ENCODE measurements at regions not wholly inside any gene's neighbourhood (a gene's known extent, or its start where the extent isn't known, plus 50 kb on each side); places are given as distances from the start of the nearest gene placed in this dataset.

- H3K4me3 ChIP-seq (ENCODE audit: low read length in 2 of 2): no peak overlapping the region
- intact Hi-C loops (cut with micrococcal nuclease): no loop called here
- Mint-ChIP-seq H3K27ac (no peak overlapping the region), H3K4me1 (peaks cover 0 to 4% (median 0%) of the 10 kb centered on the region in 4 donors), H3K36me3 (no peaks in the 10 kb centered on the region), H3K9me3 (peaks cover 0 to 10% (median 6%) of the 10 kb centered on the region in 8 donors), H3K4me3 (no peak overlapping the region), H3K27me3 (no peaks in the 10 kb centered on the region)
- ChIA-PET CTCF (ENCODE audit: partially characterized antibody) (no interaction called here), POLR2A (ENCODE audit: partially characterized antibody) (no interaction called here)
- no peaks in the 10 kb centered on the region for H3K36me3 ChIP-seq (ENCODE audit: insufficient read depth, low read length)
- no peaks in the 10 kb centered on the region for H3K4me1 ChIP-seq (ENCODE audit: insufficient read depth, low read length)
- H3K9me3 ChIP-seq (ENCODE audit: control insufficient read depth in 1 of 2, low read length in 2 of 2): no peaks in the 10 kb centered on the region
- DNase-seq: no peak
- H3K27me3 ChIP-seq (ENCODE audit: insufficient read depth, low read length): no peaks in the 10 kb centered on the region
- no peak overlapping the region for H3K27ac ChIP-seq (ENCODE audit: low read depth, low read length)
Measured at GRCh38 chr3:148335612-148336011, 362.1 kb upstream of the AGTR1 start.

GRCh38 chr3:148343416-148343815 is 354.3 kb upstream of the AGTR1 start:
- Mint-ChIP-seq H3K9me3 (peaks cover 0 to 8% (median 4%) of the 10 kb centered on the region in 8 donors), H3K4me1 (no peaks in the 10 kb centered on the region), H3K4me3 (no peak overlapping the region), H3K27ac (no peak overlapping the region), H3K36me3 (no peaks in the 10 kb centered on the region), H3K27me3 (no peaks in the 10 kb centered on the region)
- intact Hi-C loops (cut with micrococcal nuclease): no loop called here
- no peak overlapping the region for H3K27ac ChIP-seq (ENCODE audit: low read depth, low read length)
- H3K4me1 ChIP-seq (ENCODE audit: insufficient read depth, low read length): no peaks in the 10 kb centered on the region
- DNase-seq: no peak
- ChIA-PET POLR2A (ENCODE audit: partially characterized antibody) (no interaction called here), CTCF (ENCODE audit: partially characterized antibody) (interaction anchor here (1.5 kb wide), 1 partner anchor 12 kb away, joined by 4 read pairs; no protein-coding TSS in a partner anchor)
- no peaks in the 10 kb centered on the region for H3K36me3 ChIP-seq (ENCODE audit: insufficient read depth, low read length)
- H3K9me3 ChIP-seq (ENCODE audit: control insufficient read depth in 1 of 2, low read length in 2 of 2): no peaks in the 10 kb centered on the region
- H3K27me3 ChIP-seq (ENCODE audit: insufficient read depth, low read length): no peaks in the 10 kb centered on the region
- H3K4me3 ChIP-seq (ENCODE audit: low read length in 2 of 2): no peak overlapping the region

GRCh38 chr3:148344521-148344920 is 353.2 kb upstream of the AGTR1 start:
- Mint-ChIP-seq H3K36me3 (no peaks in the 10 kb centered on the region), H3K27ac (no peak overlapping the region), H3K27me3 (no peaks in the 10 kb centered on the region), H3K4me3 (no peak overlapping the region), H3K4me1 (no peaks in the 10 kb centered on the region), H3K9me3 (peaks cover 0 to 10% (median 4%) of the 10 kb centered on the region in 8 donors)
- DNase-seq: no peak
- Histone ChIP-seq H3K36me3 (ENCODE audit: insufficient read depth, low read length) (no peaks in the 10 kb centered on the region), H3K27ac (ENCODE audit: low read depth, low read length) (no peak overlapping the region), H3K4me3 (ENCODE audit: low read length in 2 of 2) (no peak overlapping the region), H3K9me3 (ENCODE audit: control insufficient read depth in 1 of 2, low read length in 2 of 2) (no peaks in the 10 kb centered on the region), H3K27me3 (ENCODE audit: insufficient read depth, low read length) (no peaks in the 10 kb centered on the region), H3K4me1 (ENCODE audit: insufficient read depth, low read length) (no peaks in the 10 kb centered on the region)
- ChIA-PET CTCF (ENCODE audit: partially characterized antibody) (no interaction called here), POLR2A (ENCODE audit: partially characterized antibody) (no interaction called here)
- intact Hi-C loops (cut with micrococcal nuclease): no loop called here

GRCh38 chr3:148360051-148360450 is 337.7 kb upstream of the AGTR1 start:
- H3K4me1 Mint-ChIP-seq: no peaks in the 10 kb centered on the region
- no peaks in the 10 kb centered on the region for H3K36me3 Mint-ChIP-seq
- no peak for DNase-seq
- Histone ChIP-seq H3K36me3 (ENCODE audit: insufficient read depth, low read length) (no peaks in the 10 kb centered on the region), H3K9me3 (ENCODE audit: control insufficient read depth in 1 of 2, low read length in 2 of 2) (no peaks in the 10 kb centered on the region), H3K27ac (ENCODE audit: low read depth, low read length) (no peak overlapping the region), H3K4me3 (ENCODE audit: low read length in 2 of 2) (no peak overlapping the region), H3K4me1 (ENCODE audit: insufficient read depth, low read length) (no peaks in the 10 kb centered on the region), H3K27me3 (ENCODE audit: insufficient read depth, low read length) (no peaks in the 10 kb centered on the region)
- intact Hi-C loops (cut with micrococcal nuclease): no loop called here
- no peak overlapping the region for H3K4me3 Mint-ChIP-seq
- ChIA-PET POLR2A (ENCODE audit: partially characterized antibody) (no interaction called here), CTCF (ENCODE audit: partially characterized antibody) (no interaction called here)
- H3K27ac Mint-ChIP-seq: no peak overlapping the region
- no peaks in the 10 kb centered on the region for H3K27me3 Mint-ChIP-seq
- H3K9me3 Mint-ChIP-seq: peaks cover 0 to 10% (median 0%) of the 10 kb centered on the region in 8 donors

GRCh38 chr3:148366743-148367410 is 330.8 kb upstream of the AGTR1 start:
- CTCF ChIA-PET (ENCODE audit: partially characterized antibody): no interaction called here

GRCh38 chr3:148367756-148368155 is 329.9 kb upstream of the AGTR1 start:
- Mint-ChIP-seq H3K4me3 (no peak overlapping the region), H3K27me3 (no peaks in the 10 kb centered on the region), H3K9me3 (peaks cover 0 to 3% (median 0%) of the 10 kb centered on the region in 8 donors), H3K4me1 (no peaks in the 10 kb centered on the region), H3K27ac (no peak overlapping the region), H3K36me3 (no peaks in the 10 kb centered on the region)
- intact Hi-C loops (cut with micrococcal nuclease): no loop called here
- H3K9me3 ChIP-seq (ENCODE audit: control insufficient read depth in 1 of 2, low read length in 2 of 2): no peaks in the 10 kb centered on the region
- H3K4me1 ChIP-seq (ENCODE audit: insufficient read depth, low read length): no peaks in the 10 kb centered on the region
- no peaks in the 10 kb centered on the region for H3K27me3 ChIP-seq (ENCODE audit: insufficient read depth, low read length)
- ChIA-PET POLR2A (ENCODE audit: partially characterized antibody) (no interaction called here), CTCF (ENCODE audit: partially characterized antibody) (no interaction called here)
- H3K27ac ChIP-seq (ENCODE audit: low read depth, low read length): no peak overlapping the region
- no peaks in the 10 kb centered on the region for H3K36me3 ChIP-seq (ENCODE audit: insufficient read depth, low read length)
- no peak overlapping the region for H3K4me3 ChIP-seq (ENCODE audit: low read length in 2 of 2)
- no peak for DNase-seq

More at GRCh38 chr3:148366743-148367410, 330.8 kb upstream of the AGTR1 start:
- Histone ChIP-seq H3K4me3 (ENCODE audit: low read length in 2 of 2) (no peak overlapping the region), H3K36me3 (ENCODE audit: insufficient read depth, low read length) (no peaks in the 10 kb centered on the region), H3K27me3 (ENCODE audit: insufficient read depth, low read length) (no peaks in the 10 kb centered on the region), H3K4me1 (ENCODE audit: insufficient read depth, low read length) (no peaks in the 10 kb centered on the region), H3K9me3 (ENCODE audit: control insufficient read depth in 1 of 2, low read length in 2 of 2) (no peaks in the 10 kb centered on the region), H3K27ac (ENCODE audit: low read depth, low read length) (no peak overlapping the region)
- Mint-ChIP-seq H3K9me3 (peaks cover 0 to 3% (median under 1%) of the 10 kb centered on the region in 8 donors), H3K4me1 (no peaks in the 10 kb centered on the region), H3K36me3 (no peaks in the 10 kb centered on the region), H3K27me3 (no peaks in the 10 kb centered on the region), H3K27ac (no peak overlapping the region), H3K4me3 (no peak overlapping the region)
- DNase-seq: no peak
- intact Hi-C loops (cut with micrococcal nuclease): no loop called here
- POLR2A ChIA-PET (ENCODE audit: partially characterized antibody): no interaction called here

- intact Hi-C loops (cut with micrococcal nuclease): no loop called here
- no peak for DNase-seq
- H3K27me3 ChIP-seq (ENCODE audit: insufficient read depth, low read length): no peaks in the 10 kb centered on the region
- Mint-ChIP-seq H3K9me3 (peaks cover 0 to 3% (median 0%) of the 10 kb centered on the region in 8 donors), H3K27me3 (no peaks in the 10 kb centered on the region), H3K4me3 (no peak overlapping the region), H3K36me3 (no peaks in the 10 kb centered on the region), H3K27ac (no peak overlapping the region), H3K4me1 (no peaks in the 10 kb centered on the region)
- H3K4me1 ChIP-seq (ENCODE audit: insufficient read depth, low read length): no peaks in the 10 kb centered on the region
- no peak overlapping the region for H3K27ac ChIP-seq (ENCODE audit: low read depth, low read length)
- CTCF ChIA-PET (ENCODE audit: partially characterized antibody): no interaction called here
- POLR2A ChIA-PET (ENCODE audit: partially characterized antibody): no interaction called here
- H3K4me3 ChIP-seq (ENCODE audit: low read length in 2 of 2): no peak overlapping the region
- no peaks in the 10 kb centered on the region for H3K9me3 ChIP-seq (ENCODE audit: control insufficient read depth in 1 of 2, low read length in 2 of 2)
- no peaks in the 10 kb centered on the region for H3K36me3 ChIP-seq (ENCODE audit: insufficient read depth, low read length)
Measured at GRCh38 chr3:148369381-148369780, 328.3 kb upstream of the AGTR1 start.
